ENCODE measurements at regions not wholly inside any gene's neighbourhood (a gene's known extent, or its start where the extent isn't known, plus 50 kb on each side); places are given as distances from the start of the nearest gene placed in this dataset.

GRCh38 chr1:163535401-163535800 lies 213.6 kb downstream of the NUF2 start:
- TF ChIP-seq, protein P1, sequence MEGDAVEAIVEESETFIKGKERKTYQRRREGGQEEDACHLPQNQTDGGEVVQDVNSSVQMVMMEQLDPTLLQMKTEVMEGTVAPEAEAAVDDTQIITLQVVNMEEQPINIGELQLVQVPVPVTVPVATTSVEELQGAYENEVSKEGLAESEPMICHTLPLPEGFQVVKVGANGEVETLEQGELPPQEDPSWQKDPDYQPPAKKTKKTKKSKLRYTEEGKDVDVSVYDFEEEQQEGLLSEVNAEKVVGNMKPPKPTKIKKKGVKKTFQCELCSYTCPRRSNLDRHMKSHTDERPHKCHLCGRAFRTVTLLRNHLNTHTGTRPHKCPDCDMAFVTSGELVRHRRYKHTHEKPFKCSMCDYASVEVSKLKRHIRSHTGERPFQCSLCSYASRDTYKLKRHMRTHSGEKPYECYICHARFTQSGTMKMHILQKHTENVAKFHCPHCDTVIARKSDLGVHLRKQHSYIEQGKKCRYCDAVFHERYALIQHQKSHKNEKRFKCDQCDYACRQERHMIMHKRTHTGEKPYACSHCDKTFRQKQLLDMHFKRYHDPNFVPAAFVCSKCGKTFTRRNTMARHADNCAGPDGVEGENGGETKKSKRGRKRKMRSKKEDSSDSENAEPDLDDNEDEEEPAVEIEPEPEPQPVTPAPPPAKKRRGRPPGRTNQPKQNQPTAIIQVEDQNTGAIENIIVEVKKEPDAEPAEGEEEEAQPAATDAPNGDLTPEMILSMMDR (IDR thresholded peaks at IDR 0.05), result no peak
- no peak for TF ChIP-seq POLR2A (IDR thresholded peaks at IDR 0.05)
